Transverse colon (tissue), 4 donors: ENCODE measurements at regions not wholly inside any gene's neighbourhood (a gene's known extent, or its start where the extent isn't known, plus 50 kb on each side); places are given as distances from the start of the nearest gene placed in this dataset.

Source experiments
- DNase-seq: peaks from one replicate; pipeline ENCODE4 v3.0.0-alpha.2; 2019
- H3K27ac ChIP-seq, 4 donors: fragments of 200-600 bp; sonication (generic); 2 replicates each; pipeline ENCODE4 v1.5.1; 2016 to 2018; ENCODE audit warnings: inconsistent platforms in 4 of 4
- H3K27me3 ChIP-seq: fragments of 200-600 bp; sonication (generic); 2 replicates; pipeline ENCODE4 v1.5.1; 2017; ENCODE audit warnings: inconsistent platforms
- H3K36me3 ChIP-seq, 4 donors: fragments of 200-600 bp; sonication (generic); 2 replicates each; pipeline ENCODE4 v1.5.1; 2017 to 2019; ENCODE audit warnings: inconsistent platforms in 4 of 4
- H3K4me1 ChIP-seq, 4 donors: fragments of 200-600 bp; sonication (generic); 2 replicates each; pipeline ENCODE4 v1.5.1; 2017 to 2020; ENCODE audit warnings: inconsistent platforms in 4 of 4
- H3K4me3 ChIP-seq, 4 donors: fragments of 200-600 bp; sonication (generic); 1 replicate in 1 of 4; 2 replicates in 3 of 4; pipeline versions ENCODE4 v1.5.1 to v1.6.1; 2017 to 2019; ENCODE audit warnings: inconsistent platforms in 4 of 4
- H3K9me3 ChIP-seq, 2 donors: fragments of 200-600 bp; sonication (generic); 2 replicates each; pipeline ENCODE4 v1.5.1; 2017 to 2019; ENCODE audit warnings: inconsistent platforms in 2 of 2
- CTCF ChIP-seq, 5 experiments: fragments of 200-600 bp in 3 of 5; fragments of 450-650 bp in 2 of 5; sonication (generic) in 3 of 5; IDR thresholded peaks; 1 replicate in 2 of 5; 2 replicates in 3 of 5; pipeline ENCODE4 v1.5.1; 2016 to 2017; ENCODE audit warnings: antibody characterized with exemption in 5 of 5, inconsistent platforms in 3 of 5, mild to moderate bottlenecking in 2 of 5, moderate library complexity in 1 of 5
- EP300 ChIP-seq: sonication (generic); formaldehyde crosslinking; IDR thresholded peaks from one replicate; pipeline ENCODE4 v1.6.1; 2017; ENCODE audit warnings: antibody characterized with exemption, low read depth
- POLR2A ChIP-seq: fragments of 450-650 bp; IDR thresholded peaks from one replicate; pipeline ENCODE4 v1.6.1; 2016; ENCODE audit warnings: antibody characterized with exemption, mild to moderate bottlenecking, moderate library complexity
- POLR2AphosphoS5 ChIP-seq, 3 donors: sonication (generic); formaldehyde crosslinking; IDR thresholded peaks; one replicate each; pipeline ENCODE4 v1.6.1; 2016; ENCODE audit warnings: antibody characterized with exemption in 3 of 3
- WGBS, 2 donors: methylation state at CpG; one replicate each; pipeline ENCODE4 v1.1.5; 2018; ENCODE audit warnings: low coverage in 1 of 2; 5-methylcytosine and 5-hydroxymethylcytosine counted together
- in situ Hi-C, 4 donors: fragments of 200-750 bp; cut with MboI; loops; one replicate each; pipeline versions ENCODE4 v1.15.0 to v1.15.1; 2017; ENCODE audit warnings: low sequenced_read_pairs in 3 of 4, low pct_ligation_motif_present in 1 of 4, low pct_unique_long_range_greater_than_20kb in 1 of 4
- intact Hi-C: fragments of 100-400 bp; cut with DNase I; formaldehyde crosslinking; loops from one replicate; pipeline ENCODE4 v1.15.1; 2023; ENCODE audit warnings: low total_unique reads

GRCh38 chr10:117790621-117791020 lies 248.1 kb downstream of the EMX2 start:
- Histone ChIP-seq H3K4me3 (no peak overlapping the region), H3K4me1 (no peaks in the 10 kb centered on the region), H3K27me3 (no peaks in the 10 kb centered on the region), H3K27ac (no peak overlapping the region), H3K9me3 (no peaks in the 10 kb centered on the region), H3K36me3 (no peaks in the 10 kb centered on the region)
- intact Hi-C loops (no loop called here), in situ Hi-C loops (no loop called here)
- DNase-seq = no peak
- WGBS, 2 donors = 57 to 63% methylated on average over 4 to 7 of the region's 7 CpGs
- no peak for TF ChIP-seq CTCF (IDR thresholded peaks at IDR 0.05)
- TF ChIP-seq POLR2AphosphoS5 (IDR thresholded peaks at IDR 0.05) = no peak
- no peak for TF ChIP-seq EP300
- TF ChIP-seq POLR2A = no peak

- intact Hi-C loops = no loop called here
- in situ Hi-C loops = no loop called here
- Histone ChIP-seq H3K27me3 (no peaks in the 10 kb centered on the region), H3K9me3 (no peaks in the 10 kb centered on the region), H3K4me3 (no peak overlapping the region), H3K4me1 (no peaks in the 10 kb centered on the region), H3K36me3 (no peaks in the 10 kb centered on the region), H3K27ac (no peak overlapping the region)
- TF ChIP-seq EP300 (no peak), POLR2AphosphoS5 (IDR thresholded peaks at IDR 0.05) (no peak), POLR2A (no peak), CTCF (IDR thresholded peaks at IDR 0.05) (no peak)
- no peak for DNase-seq
- 79% methylated on average over 3 of the region's 3 CpGs; no CpG with 5 or more reads in 1 of the 2 donors for WGBS, 2 donors
Measured at GRCh38 chr10:117792214-117792613, 249.7 kb downstream of the EMX2 start.

GRCh38 chr10:117796130-117796745 lies 250.5 kb downstream of the RAB11FIP2 start:
- Histone ChIP-seq H3K36me3 (no peaks in the 10 kb centered on the region), H3K4me1 (no peaks in the 10 kb centered on the region), H3K27ac (no peak overlapping the region), H3K9me3 (no peaks in the 10 kb centered on the region), H3K4me3 (no peak overlapping the region), H3K27me3 (no peaks in the 10 kb centered on the region)
- TF ChIP-seq POLR2AphosphoS5 (IDR thresholded peaks at IDR 0.05) (no peak), CTCF (IDR thresholded peaks at IDR 0.05) (no peak), POLR2A (no peak)
- no peak for DNase-seq
- 50% methylated on average over 11 of the region's 11 CpGs; no CpG with 5 or more reads in 1 of the 2 donors for WGBS, 2 donors
- in situ Hi-C loops (no loop called here), intact Hi-C loops (no loop called here)

GRCh38 chr10:117797296-117797695 lies 249.4 kb downstream of the RAB11FIP2 start:
- H3K36me3 ChIP-seq = no peaks in the 10 kb centered on the region
- no peaks in the 10 kb centered on the region for H3K9me3 ChIP-seq
- TF ChIP-seq CTCF (IDR thresholded peaks at IDR 0.05) (no peak), POLR2A (no peak), POLR2AphosphoS5 (IDR thresholded peaks at IDR 0.05) (no peak), EP300 (no peak)
- H3K4me1 ChIP-seq = no peaks in the 10 kb centered on the region
- no peaks in the 10 kb centered on the region for H3K27me3 ChIP-seq
- 67 to 73% methylated on average over 8 to 10 of the region's 10 CpGs for WGBS, 2 donors
- intact Hi-C loops = no loop called here
- no peak overlapping the region for H3K4me3 ChIP-seq
- no peak for DNase-seq
- in situ Hi-C loops = no loop called here
- H3K27ac ChIP-seq = no peak overlapping the region
